ENCODE measurements at regions not wholly inside any gene's neighbourhood (a gene's known extent, or its start where the extent isn't known, plus 50 kb on each side); places are given as distances from the start of the nearest gene placed in this dataset.

- H3K27me3 Mint-ChIP-seq (ENCODE audit: low read depth, unreplicated experiment) = no peaks in the 10 kb centered on the region
- H3K4me3 Mint-ChIP-seq (ENCODE audit: unreplicated experiment) = no peak overlapping the region
- Histone ChIP-seq H4K20me1 (ENCODE audit: insufficient read depth, low read length) (no peaks in the 10 kb centered on the region), H3K9ac (ENCODE audit: low read length) (no peak overlapping the region), H3K27ac (ENCODE audit: low read depth, low read length) (no peak overlapping the region), H3K4me2 (ENCODE audit: low read length) (no peak overlapping the region), H3K4me3 (ENCODE audit: insufficient read depth, low read depth, low read length) (no peak overlapping the region), H3K27me3 (ENCODE audit: insufficient read depth, low read length) (no peaks in the 10 kb centered on the region), H3K79me2 (ENCODE audit: insufficient read depth, low read length) (no peaks in the 10 kb centered on the region), H2AFZ (ENCODE audit: low read depth, low read length) (no peak overlapping the region), H3K36me3 (ENCODE audit: insufficient read depth, low read length) (no peaks in the 10 kb centered on the region), H3K9me3 (ENCODE audit: insufficient read depth, low read depth, low read length) (no peaks in the 10 kb centered on the region), H3K4me1 (ENCODE audit: insufficient read depth, low read length) (no peaks in the 10 kb centered on the region)
- peaks cover 11% of the 10 kb centered on the region for H3K9me3 Mint-ChIP-seq (ENCODE audit: unreplicated experiment)
- no peak for FAIRE-seq
- H3K36me3 Mint-ChIP-seq (ENCODE audit: low read depth, unreplicated experiment) = peaks cover 4% of the 10 kb centered on the region
- no peak for TF ChIP-seq EZH2 (IDR thresholded peaks at IDR 0.05; ENCODE audit: insufficient read depth, low read length)
- no peak for TF ChIP-seq CTCF (IDR thresholded peaks at IDR 0.05; ENCODE audit: insufficient read depth, low read depth, low read length)
- peaks cover under 1% of the 10 kb centered on the region for H3K4me1 Mint-ChIP-seq (ENCODE audit: low read depth, unreplicated experiment)
- DNase-seq (ENCODE audit: low read depth) = no peak
- no peak overlapping the region for H3K27ac Mint-ChIP-seq (ENCODE audit: unreplicated experiment)
Measured at GRCh38 chr18:56038171-56039030, 450.4 kb upstream of the TCF4 start.

DNA sequence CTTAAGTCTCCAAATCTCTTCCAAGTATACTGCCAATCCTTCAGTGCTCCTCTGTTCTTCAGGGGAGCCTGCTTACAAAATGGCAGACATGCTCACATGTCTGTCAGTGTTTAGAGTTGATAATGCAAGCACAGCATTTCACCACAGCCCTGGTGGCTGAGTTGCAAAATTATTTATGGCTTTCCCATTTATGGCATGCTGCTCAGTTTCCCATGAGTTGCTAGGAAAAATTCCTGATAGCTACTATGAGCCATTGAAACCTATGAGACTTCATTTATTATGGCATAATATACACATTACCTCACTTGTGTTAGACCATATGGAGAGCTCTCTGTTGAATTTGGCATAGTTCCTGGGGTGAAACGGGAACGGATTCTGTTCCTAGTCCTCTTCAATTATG is 448.7 kb upstream of the TCF4 start:
- Histone ChIP-seq H3K4me3 (ENCODE audit: insufficient read depth, low read depth, low read length) (no peak overlapping the region), H3K79me2 (ENCODE audit: insufficient read depth, low read length) (no peaks in the 10 kb centered on the region), H2AFZ (ENCODE audit: low read depth, low read length) (no peak overlapping the region), H3K27ac (ENCODE audit: low read depth, low read length) (no peak overlapping the region), H4K20me1 (ENCODE audit: insufficient read depth, low read length) (no peaks in the 10 kb centered on the region), H3K36me3 (ENCODE audit: insufficient read depth, low read length) (no peaks in the 10 kb centered on the region), H3K4me1 (ENCODE audit: insufficient read depth, low read length) (no peaks in the 10 kb centered on the region), H3K27me3 (ENCODE audit: insufficient read depth, low read length) (no peaks in the 10 kb centered on the region), H3K9ac (ENCODE audit: low read length) (no peak overlapping the region), H3K9me3 (ENCODE audit: insufficient read depth, low read depth, low read length) (no peaks in the 10 kb centered on the region), H3K4me2 (ENCODE audit: low read length) (no peak overlapping the region)
- H3K4me1 Mint-ChIP-seq (ENCODE audit: low read depth, unreplicated experiment) = no peaks in the 10 kb centered on the region
- FAIRE-seq (no peak), DNase-seq (ENCODE audit: low read depth) (no peak)
- H3K4me3 Mint-ChIP-seq (ENCODE audit: unreplicated experiment) = no peak overlapping the region
- H3K27ac Mint-ChIP-seq (ENCODE audit: unreplicated experiment) = no peak overlapping the region
- no peaks in the 10 kb centered on the region for H3K27me3 Mint-ChIP-seq (ENCODE audit: low read depth, unreplicated experiment)
- H3K9me3 Mint-ChIP-seq (ENCODE audit: unreplicated experiment) = peaks cover 13% of the 10 kb centered on the region
- peaks cover 4% of the 10 kb centered on the region for H3K36me3 Mint-ChIP-seq (ENCODE audit: low read depth, unreplicated experiment)
- TF ChIP-seq CTCF (IDR thresholded peaks at IDR 0.05; ENCODE audit: insufficient read depth, low read depth, low read length) (no peak), EZH2 (IDR thresholded peaks at IDR 0.05; ENCODE audit: insufficient read depth, low read length) (no peak)

DNA sequence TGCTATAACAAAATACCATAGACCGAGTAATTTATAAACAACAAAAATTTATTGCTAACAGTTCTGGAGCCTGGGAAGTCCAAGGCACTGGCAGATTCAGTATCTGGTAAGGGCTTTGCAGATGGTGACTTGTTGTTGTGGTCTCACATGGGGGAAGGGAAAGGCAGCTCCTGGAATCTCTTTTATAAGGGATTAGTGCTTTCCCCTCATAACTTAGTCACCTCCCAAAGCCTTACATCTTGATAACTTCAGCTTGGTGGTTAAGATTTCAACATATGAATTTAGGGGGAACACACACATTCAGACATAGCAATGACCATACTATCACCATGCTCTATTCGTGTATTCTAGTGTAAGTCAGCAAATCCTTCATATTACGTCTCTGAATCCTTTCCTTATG is 447.6 kb upstream of the TCF4 start:
- H3K4me1 ChIP-seq (ENCODE audit: insufficient read depth, low read length) = no peaks in the 10 kb centered on the region
- FAIRE-seq (no peak), DNase-seq (ENCODE audit: low read depth) (peak; percentile 2)
- TF ChIP-seq CTCF (IDR thresholded peaks at IDR 0.05; ENCODE audit: insufficient read depth, low read depth, low read length) (no peak), EZH2 (IDR thresholded peaks at IDR 0.05; ENCODE audit: insufficient read depth, low read length) (no peak)
- H3K4me1 Mint-ChIP-seq (ENCODE audit: low read depth, unreplicated experiment) = no peaks in the 10 kb centered on the region
- no peaks in the 10 kb centered on the region for H3K27me3 Mint-ChIP-seq (ENCODE audit: low read depth, unreplicated experiment)
- H3K4me3 Mint-ChIP-seq (ENCODE audit: unreplicated experiment) = no peak overlapping the region
- no peaks in the 10 kb centered on the region for H4K20me1 ChIP-seq (ENCODE audit: insufficient read depth, low read length)
- H3K27ac ChIP-seq (ENCODE audit: low read depth, low read length) = no peak overlapping the region
- peaks cover 4% of the 10 kb centered on the region for H3K36me3 Mint-ChIP-seq (ENCODE audit: low read depth, unreplicated experiment)
- H3K79me2 ChIP-seq (ENCODE audit: insufficient read depth, low read length) = no peaks in the 10 kb centered on the region
- H3K4me2 ChIP-seq (ENCODE audit: low read length) = no peak overlapping the region
- H3K4me3 ChIP-seq (ENCODE audit: insufficient read depth, low read depth, low read length) = no peak overlapping the region
- H3K27me3 ChIP-seq (ENCODE audit: insufficient read depth, low read length) = no peaks in the 10 kb centered on the region
- no peaks in the 10 kb centered on the region for H3K9me3 ChIP-seq (ENCODE audit: insufficient read depth, low read depth, low read length)
- H3K27ac Mint-ChIP-seq (ENCODE audit: unreplicated experiment) = no peak overlapping the region
- no peaks in the 10 kb centered on the region for H3K36me3 ChIP-seq (ENCODE audit: insufficient read depth, low read length)
- no peak overlapping the region for H3K9ac ChIP-seq (ENCODE audit: low read length)
- H3K9me3 Mint-ChIP-seq (ENCODE audit: unreplicated experiment) = peaks cover 11% of the 10 kb centered on the region
- H2AFZ ChIP-seq (ENCODE audit: low read depth, low read length) = no peak overlapping the region
